ENCODE measurements at regions not wholly inside any gene's neighbourhood (a gene's known extent, or its start where the extent isn't known, plus 50 kb on each side); places are given as distances from the start of the nearest gene placed in this dataset.
"Not testable (repeated sequence)": the region's sequence is repeated elsewhere in the genome, so short reads cannot be mapped to it uniquely, and the experiment has no call there.

DNA sequence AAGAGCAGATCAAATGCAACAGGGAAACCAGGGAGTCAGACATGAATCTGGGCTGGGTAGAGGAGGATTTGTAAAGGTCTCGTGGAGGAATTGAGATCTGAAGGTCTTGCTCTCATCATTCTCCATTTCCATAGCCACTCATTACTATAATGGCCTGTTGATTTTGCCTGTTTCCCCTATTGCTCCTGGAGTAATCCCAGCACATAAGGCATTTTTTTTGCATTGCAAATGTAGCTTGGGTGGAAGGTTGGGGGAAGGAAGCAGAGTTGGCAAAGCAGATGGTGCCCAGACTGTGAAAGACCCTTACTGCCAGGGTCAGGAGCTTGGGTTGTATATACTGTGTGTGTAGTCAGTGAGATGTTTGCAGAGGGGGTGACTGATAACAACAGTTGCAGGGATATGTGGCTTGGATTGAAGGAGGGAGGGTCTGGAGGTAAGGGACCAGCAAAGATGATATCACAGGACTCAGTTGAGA, 116.0 kb downstream of the TTC6 start:
- in situ Hi-C loops (cut with HindIII; ENCODE audit: low sequenced_read_pairs) = no loop called here
- no peak for DNase-seq (ENCODE audit: low read depth, low spot score)
- H3K4me3 ChIP-seq (ENCODE audit: low read depth, low read length) = no peak overlapping the region
- no peak for TF ChIP-seq CTCF (IDR thresholded peaks at IDR 0.05; ENCODE audit: low read depth, low read length)

- in situ Hi-C loops (cut with HindIII; ENCODE audit: low sequenced_read_pairs) = no loop called here
- no peak for TF ChIP-seq CTCF (IDR thresholded peaks at IDR 0.05; ENCODE audit: low read depth, low read length)
Observed at GRCh38 chr14:37711831-37712475, 116.5 kb downstream of the TTC6 start.

GRCh38 chr14:37712476-37712860, 117.0 kb downstream of the TTC6 start:
- H3K4me3 ChIP-seq (ENCODE audit: low read depth, low read length); in situ Hi-C loops (cut with HindIII; ENCODE audit: low sequenced_read_pairs); DNase-seq (ENCODE audit: low read depth, low spot score): not testable (repeated sequence)

More at GRCh38 chr14:37711831-37712475, 116.5 kb downstream of the TTC6 start:
- no peak overlapping the region for H3K4me3 ChIP-seq (ENCODE audit: low read depth, low read length)
- no peak for DNase-seq (ENCODE audit: low read depth, low spot score)

- no peak overlapping the region for H3K4me3 ChIP-seq (ENCODE audit: low read depth, low read length)
- in situ Hi-C loops (cut with HindIII; ENCODE audit: low sequenced_read_pairs) = no loop called here
- DNase-seq (ENCODE audit: low read depth, low spot score) = no peak
- TF ChIP-seq CTCF (IDR thresholded peaks at IDR 0.05; ENCODE audit: low read depth, low read length) = no peak
Observed at GRCh38 chr14:37712976-37713431, 117.6 kb downstream of the TTC6 start.

GRCh38 chr14:37720131-37720530, 124.7 kb downstream of the TTC6 start:
- TF ChIP-seq CTCF (IDR thresholded peaks at IDR 0.05; ENCODE audit: low read depth, low read length) = no peak
- H3K4me3 ChIP-seq (ENCODE audit: low read depth, low read length) = no peak overlapping the region
- no peak for DNase-seq (ENCODE audit: low read depth, low spot score)
- in situ Hi-C loops (cut with HindIII; ENCODE audit: low sequenced_read_pairs) = no loop called here

DNA sequence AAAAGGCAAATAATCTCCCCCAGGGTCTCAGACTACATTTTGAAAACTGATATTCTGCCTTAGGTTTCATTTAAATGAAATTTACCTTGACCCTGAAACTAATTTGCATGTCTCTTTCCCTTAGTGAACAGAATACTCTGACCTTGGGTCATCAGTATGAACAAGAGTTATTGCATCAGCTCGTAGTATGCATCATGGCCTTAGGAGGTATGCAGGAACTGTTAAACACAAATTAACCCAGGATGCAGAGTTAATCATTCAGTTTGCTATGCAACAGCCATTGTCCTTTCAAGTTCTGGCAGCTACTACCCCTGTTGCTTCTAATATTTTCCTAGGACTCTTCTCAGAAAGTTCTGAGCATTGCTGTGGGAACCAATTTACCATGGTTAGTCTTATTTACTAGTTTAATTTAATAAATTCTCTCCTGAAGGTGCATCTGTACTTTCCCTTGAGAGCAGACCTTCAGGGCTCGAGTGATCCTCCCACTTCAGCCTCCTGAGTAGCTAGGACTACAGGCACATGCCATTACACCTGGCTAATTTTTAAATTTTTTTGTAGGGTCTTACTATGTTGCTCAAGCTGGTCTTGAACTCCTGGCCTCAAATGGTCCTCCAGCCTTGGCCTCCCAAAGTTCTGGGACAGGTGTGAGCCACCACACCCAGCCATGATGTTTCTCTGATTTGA, 126.7 kb downstream of the TTC6 start:
- no peak overlapping the region for H3K4me3 ChIP-seq (ENCODE audit: low read depth, low read length)
- TF ChIP-seq CTCF (IDR thresholded peaks at IDR 0.05; ENCODE audit: low read depth, low read length) = no peak
- in situ Hi-C loops (cut with HindIII; ENCODE audit: low sequenced_read_pairs) = no loop called here
- no peak for DNase-seq (ENCODE audit: low read depth, low spot score)

- DNase-seq (ENCODE audit: low read depth, low spot score) = no peak
- no peak overlapping the region for H3K4me3 ChIP-seq (ENCODE audit: low read depth, low read length)
- in situ Hi-C loops (cut with HindIII; ENCODE audit: low sequenced_read_pairs) = no loop called here
- TF ChIP-seq CTCF (IDR thresholded peaks at IDR 0.05; ENCODE audit: low read depth, low read length) = no peak
Observed at GRCh38 chr14:37723515-37723914, 128.1 kb downstream of the TTC6 start.

Data from astrocyte of the spinal cord (primary cell).